Panc1 (cell line): ENCODE measurements at regions not wholly inside any gene's neighbourhood (a gene's known extent, or its start where the extent isn't known, plus 50 kb on each side); places are given as distances from the start of the nearest gene placed in this dataset.

ENCODE experiments used
- ATAC-seq: fragments of 200-7000 bp; cut with Tn5 transposase; 2 replicates; pipeline ENCODE4 v1.9.1; 2020; ENCODE audit warnings: mild to moderate bottlenecking, moderate library complexity
- BruUV-seq: library from RNA; stranded (reverse); fragments of 400-500 nt; replicated peaks from 2 replicates; lab custom pipeline; 2021; lab: Mats Ljungman, UMichigan
- CTCF ChIA-PET: fragments of 300-600 bp; sonication (Branson Sonifier 250); formaldehyde crosslinking; loops from one replicate; lab custom pipeline; 2022; ENCODE audit warnings: antibody characterized with exemption; lab: Charles Lee
- POLR2A ChIA-PET: fragments of 300-600 bp; sonication (Branson Sonifier 250); formaldehyde crosslinking; loops from one replicate; lab custom pipeline; 2022; ENCODE audit warnings: antibody characterized with exemption; lab: Charles Lee
- DNase-seq: peaks from one replicate; pipeline ENCODE4 v3.0.0-alpha.2; 2010; ENCODE audit warnings: low read depth, low spot score
- H3K27ac ChIP-seq: 2 replicates; pipeline ENCODE4 v1.5.1; 2011; ENCODE audit warnings: mild to moderate bottlenecking, low read length, inconsistent platforms
- H3K27me3 ChIP-seq: fragments of 200-500 bp; sonication (Bioruptor generic); 2 replicates; pipeline ENCODE4 v1.6.0; 2014; ENCODE audit warnings: low read length, inconsistent platforms; ENCODE audit not compliant: control insufficient read depth, insufficient read depth
- H3K36me3 ChIP-seq: fragments of 200-500 bp; sonication (Bioruptor generic); 2 replicates; pipeline ENCODE4 v1.5.1; 2014; ENCODE audit warnings: inconsistent platforms, mild to moderate bottlenecking, low read length, moderate library complexity; ENCODE audit not compliant: control insufficient read depth, insufficient read depth
- H3K4me1 ChIP-seq: 2 replicates; pipeline ENCODE4 v1.5.1; 2011; ENCODE audit warnings: inconsistent platforms, mild to moderate bottlenecking, low read length, moderate library complexity; ENCODE audit not compliant: control insufficient read depth, insufficient read depth
- H3K4me3 ChIP-seq, 2 experiments: 2 replicates each; pipeline ENCODE4 v1.5.1; 2011 to 2012; ENCODE audit warnings: low read depth in 2 of 2, low read length in 2 of 2, mild to moderate bottlenecking in 2 of 2, inconsistent platforms in 1 of 2, moderate library complexity in 1 of 2
- H3K9me3 ChIP-seq: fragments of 200-500 bp; sonication (Bioruptor generic); 2 replicates; pipeline ENCODE4 v1.5.1; 2014; ENCODE audit warnings: low read depth, mild to moderate bottlenecking, inconsistent platforms, low read length, moderate library complexity; ENCODE audit not compliant: control insufficient read depth, insufficient read depth
- CTCF ChIP-seq: fragments of 450-650 bp; IDR thresholded peaks from 2 replicates; pipeline ENCODE4 v1.5.1; 2017; ENCODE audit warnings: mild to moderate bottlenecking
- POLR2AphosphoS5 ChIP-seq: IDR thresholded peaks from 2 replicates; pipeline ENCODE4 v1.6.1; 2012; ENCODE audit warnings: mild to moderate bottlenecking, low read depth, low read length, moderate library complexity
- REST ChIP-seq, 2 experiments: IDR thresholded peaks; 2 replicates each; pipeline ENCODE4 v1.6.1; 2011 to 2012; ENCODE audit warnings: low read depth in 2 of 2, control low read depth in 1 of 2, low read length in 1 of 2, mild to moderate bottlenecking in 1 of 2, moderate library complexity in 1 of 2; ENCODE audit not compliant: insufficient read depth in 1 of 2
- SIN3A ChIP-seq: IDR thresholded peaks from 2 replicates; pipeline ENCODE4 v1.6.1; 2012; ENCODE audit warnings: low read depth, mild to moderate bottlenecking, low read length, moderate library complexity, borderline replicate concordance; ENCODE audit not compliant: insufficient read depth
- TCF7L2 ChIP-seq: IDR thresholded peaks from 2 replicates; pipeline ENCODE4 v1.6.1; 2011; ENCODE audit warnings: mild to moderate bottlenecking, low read depth, low read length, inconsistent platforms
- in situ Hi-C: cut with HindIII; loops from 2 replicates; pipeline ENCODE4 v1.10.0; 2016; ENCODE audit warnings: low sequenced_read_pairs, low pct_unique_long_range_greater_than_20kb
- intact Hi-C: fragments of 100-400 bp; cut with micrococcal nuclease; formaldehyde crosslinking; loops from one replicate; pipeline ENCODE4 v1.10.0; 2022; ENCODE audit not compliant: unreplicated experiment

GRCh38 chr9:108475813-108476212 lies 380.0 kb downstream of the ACTL7B start:
- POLR2A ChIA-PET = no interaction called here
- H3K9me3 ChIP-seq = no peaks in the 10 kb centered on the region
- in situ Hi-C loops (no loop called here), intact Hi-C loops (no loop called here)
- CTCF ChIA-PET = no interaction called here
- no peak for TF ChIP-seq POLR2AphosphoS5
- H3K36me3 ChIP-seq = no peaks in the 10 kb centered on the region
- no peak for ATAC-seq
- H3K27ac ChIP-seq = no peak overlapping the region
- no peaks in the 10 kb centered on the region; the same call in none of the 2 replicates for H3K4me1 ChIP-seq
- H3K4me3 ChIP-seq = no peak overlapping the region
- no TSS peak for BruUV-seq
- no peak for DNase-seq
- H3K27me3 ChIP-seq = no peaks in the 10 kb centered on the region

GRCh38 chr9:108474356-108474755 lies 381.4 kb downstream of the ACTL7B start:
- ATAC-seq (no peak), DNase-seq (no peak)
- POLR2A ChIA-PET = no interaction called here
- in situ Hi-C loops = no loop called here
- intact Hi-C loops = no loop called here
- Histone ChIP-seq H3K27ac (no peak overlapping the region), H3K36me3 (no peaks in the 10 kb centered on the region), H3K4me3 (no peak overlapping the region), H3K9me3 (no peaks in the 10 kb centered on the region), H3K27me3 (no peaks in the 10 kb centered on the region), H3K4me1 (no peaks in the 10 kb centered on the region; the same call in none of the 2 replicates)
- no TSS peak for BruUV-seq
- CTCF ChIA-PET = no interaction called here
- TF ChIP-seq REST (IDR thresholded peaks at IDR 0.05; ENCODE audit: insufficient read depth in 1 of 2, low read depth in 2 of 2, low read length in 1 of 2) = no peak
- TF ChIP-seq CTCF = no peak
- no peak for TF ChIP-seq TCF7L2

- POLR2A ChIA-PET = no interaction called here
- ATAC-seq (peak; percentile 61), DNase-seq (peak; percentile 81)
- no TSS peak for BruUV-seq
- CTCF ChIA-PET = no interaction called here
- no peaks in the 10 kb centered on the region for H3K9me3 ChIP-seq
- H3K4me3 ChIP-seq = peak overlapping the region in 1 of 2 experiments; percentile 17; a peak in 1 of 4 replicates
- H3K4me1 ChIP-seq = no peaks in the 10 kb centered on the region; the same call in none of the 2 replicates
- in situ Hi-C loops = no loop called here
- TF ChIP-seq SIN3A = no peak
- no peak for TF ChIP-seq CTCF
- TF ChIP-seq POLR2AphosphoS5 = no peak
- no peak for TF ChIP-seq REST (IDR thresholded peaks at IDR 0.05; ENCODE audit: insufficient read depth in 1 of 2, low read depth in 2 of 2, low read length in 1 of 2)
- TF ChIP-seq TCF7L2 = no peak
- no peaks in the 10 kb centered on the region for H3K36me3 ChIP-seq
- no peaks in the 10 kb centered on the region for H3K27me3 ChIP-seq
- intact Hi-C loops = no loop called here
- H3K27ac ChIP-seq = no peak overlapping the region
Observed at GRCh38 chr9:108473209-108474112, 382.3 kb downstream of the ACTL7B start.
